Activated T-helper 1 cell treated with anti-CD3 and anti-CD28 coated beads, Interleukin-12 subunit alpha, Interleukin-12 subunit beta, Interleukin-2, Interleukin-4 antibody, amounts not matched to agents 30 ng/mL and 10 ng/mL and 1 ng/mL, durations not matched to agents 14 hours and 24 hours and 36 hours (primary cell): ENCODE measurements at regions not wholly inside any gene's neighbourhood (a gene's known extent, or its start where the extent isn't known, plus 50 kb on each side); places are given as distances from the start of the nearest gene placed in this dataset.

Source experiments
- DNase-seq: peaks from one replicate; pipeline ENCODE4 v3.0.0; 2021; ENCODE audit warnings: low spot score
- H3K27ac Mint-ChIP-seq: one replicate; pipeline ENCODE4 v1.8.0; 2021; ENCODE audit warnings: mild to moderate bottlenecking, mixed read lengths
- H3K27me3 Mint-ChIP-seq: one replicate; pipeline ENCODE4 v1.8.0; 2022; ENCODE audit warnings: mild to moderate bottlenecking, moderate library complexity, mixed read lengths; ENCODE audit not compliant: insufficient read depth
- H3K36me3 Mint-ChIP-seq: one replicate; pipeline ENCODE4 v1.8.0; 2021; ENCODE audit warnings: low read depth, mixed read lengths
- H3K4me1 Mint-ChIP-seq: one replicate; pipeline ENCODE4 v1.8.0; 2021; ENCODE audit warnings: low read depth, mixed read lengths
- H3K4me3 Mint-ChIP-seq: one replicate; pipeline ENCODE4 v1.8.0; 2021; ENCODE audit warnings: mild to moderate bottlenecking, moderate library complexity, mixed read lengths
- H3K9me3 Mint-ChIP-seq: one replicate; pipeline ENCODE4 v1.8.0; 2021; ENCODE audit warnings: mixed read lengths
- intact Hi-C: fragments of 100-400 bp; cut with micrococcal nuclease; formaldehyde crosslinking; loops from one replicate; pipeline ENCODE4 v1.15.1; 2024

DNA sequence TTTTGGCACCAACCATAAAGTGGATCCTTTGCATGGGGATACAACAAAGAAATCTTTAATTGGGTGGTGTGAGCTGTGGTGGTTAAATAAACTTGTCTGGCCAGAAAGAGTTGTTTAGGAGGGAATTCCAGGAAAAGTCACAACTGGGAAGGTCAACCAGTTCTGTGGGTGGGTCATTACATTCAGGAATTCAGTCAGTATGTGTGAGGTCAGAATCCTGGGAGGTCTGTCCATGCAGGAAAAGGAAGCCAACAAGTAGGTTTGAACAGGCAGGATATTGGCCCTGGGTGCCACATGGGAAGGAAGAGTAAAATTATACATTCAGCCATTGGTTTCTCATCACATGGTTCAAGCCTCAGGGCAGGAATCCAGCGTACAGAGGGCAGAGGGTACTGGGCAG lies 162.3 kb upstream of the ADAMTS5 start:
- Mint-ChIP-seq H3K36me3 (no peaks in the 10 kb centered on the region), H3K4me3 (no peak overlapping the region), H3K27me3 (no peaks in the 10 kb centered on the region), H3K27ac (no peak overlapping the region), H3K4me1 (no peaks in the 10 kb centered on the region), H3K9me3 (peaks cover 5% of the 10 kb centered on the region)
- intact Hi-C loops = no loop called here
- no peak for DNase-seq

DNA sequence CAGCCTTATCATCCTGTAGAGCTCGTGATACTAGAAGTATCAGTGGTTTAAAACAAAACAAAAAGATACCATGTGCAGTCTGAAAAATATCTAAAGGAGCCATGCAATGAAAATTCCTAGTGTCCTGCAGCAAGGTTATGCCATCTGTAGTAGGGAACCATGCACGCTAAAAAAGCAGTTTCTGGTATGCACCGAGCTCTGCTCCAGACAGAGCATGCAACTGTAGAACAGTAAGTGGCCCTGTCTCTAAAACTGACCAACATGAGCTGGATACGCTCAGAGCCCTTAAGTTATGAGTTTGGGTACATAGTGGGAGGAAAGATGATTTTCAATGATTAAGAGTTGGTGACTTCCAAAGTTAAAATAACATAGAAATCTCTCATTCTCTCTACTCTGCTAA lies 159.3 kb upstream of the ADAMTS5 start:
- H3K27me3 Mint-ChIP-seq = no peaks in the 10 kb centered on the region
- no peak for DNase-seq
- intact Hi-C loops = no loop called here
- no peak overlapping the region for H3K4me3 Mint-ChIP-seq
- no peaks in the 10 kb centered on the region for H3K36me3 Mint-ChIP-seq
- no peak overlapping the region for H3K27ac Mint-ChIP-seq
- peaks cover 5% of the 10 kb centered on the region for H3K9me3 Mint-ChIP-seq
- no peaks in the 10 kb centered on the region for H3K4me1 Mint-ChIP-seq

DNA sequence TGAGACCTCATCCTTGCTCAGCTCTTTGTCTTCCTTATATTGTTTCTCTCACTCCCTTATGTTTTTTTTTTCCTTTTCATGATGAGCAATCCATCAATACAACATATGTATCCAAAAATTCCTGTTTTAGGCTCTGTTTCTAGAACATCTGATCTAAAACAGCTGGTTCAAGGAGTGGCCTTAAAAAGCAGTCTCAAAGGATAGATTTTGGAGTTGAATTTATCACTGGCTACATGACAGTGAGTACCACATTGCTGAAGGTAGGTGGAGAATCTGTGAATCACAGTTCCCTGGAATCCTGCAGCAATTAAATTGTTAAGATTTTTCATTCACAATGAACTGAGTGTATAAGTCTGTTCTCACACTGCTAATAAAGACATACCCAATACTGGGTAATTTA lies 155.8 kb upstream of the ADAMTS5 start:
- H3K9me3 Mint-ChIP-seq = peaks cover 5% of the 10 kb centered on the region
- no peaks in the 10 kb centered on the region for H3K27me3 Mint-ChIP-seq
- intact Hi-C loops = no loop called here
- H3K4me3 Mint-ChIP-seq = no peak overlapping the region
- H3K4me1 Mint-ChIP-seq = no peaks in the 10 kb centered on the region
- no peak overlapping the region for H3K27ac Mint-ChIP-seq
- no peaks in the 10 kb centered on the region for H3K36me3 Mint-ChIP-seq
- no peak for DNase-seq

DNA sequence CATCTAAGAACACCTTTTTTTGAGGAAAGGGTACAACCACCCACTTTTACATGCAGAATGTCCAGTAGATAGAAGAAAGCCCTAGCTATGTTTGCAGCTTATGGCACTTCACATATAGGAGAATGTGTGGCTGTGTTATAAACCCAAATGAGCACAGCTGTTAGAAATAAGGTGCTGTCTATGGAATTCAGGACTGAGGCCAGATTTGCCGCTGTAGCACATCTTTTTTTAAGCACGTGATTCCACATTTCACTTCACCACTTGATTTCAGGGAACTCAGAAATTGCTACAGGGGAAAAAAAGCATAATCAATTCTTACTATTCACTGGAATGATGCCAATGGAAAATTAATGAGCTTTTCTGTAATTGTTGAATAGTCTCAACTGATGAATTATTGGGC lies 147.2 kb upstream of the ADAMTS5 start:
- H3K27ac Mint-ChIP-seq = no peak overlapping the region
- H3K27me3 Mint-ChIP-seq = no peaks in the 10 kb centered on the region
- H3K36me3 Mint-ChIP-seq = no peaks in the 10 kb centered on the region

DNA sequence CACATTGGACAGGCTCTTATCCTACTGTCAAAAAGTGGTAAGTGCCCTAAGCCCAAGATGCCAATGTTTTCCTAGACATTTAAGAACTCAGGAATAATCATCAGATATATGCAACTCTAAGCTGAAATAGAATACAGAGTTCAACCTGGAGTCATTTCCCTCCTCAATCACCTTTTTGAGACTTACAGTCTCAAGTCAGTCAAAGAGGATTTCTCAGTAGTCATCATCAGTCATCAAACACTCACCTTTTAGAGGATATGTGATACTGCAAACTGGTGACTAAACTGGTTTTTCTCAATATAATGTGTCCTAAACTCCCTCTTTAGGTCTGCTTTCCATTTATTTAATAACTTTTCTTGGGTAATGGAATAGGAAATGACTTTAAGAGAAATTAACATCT lies 145.3 kb upstream of the ADAMTS5 start:
- DNase-seq = no peak
- H3K36me3 Mint-ChIP-seq = no peaks in the 10 kb centered on the region
- no peaks in the 10 kb centered on the region for H3K27me3 Mint-ChIP-seq
- no peak overlapping the region for H3K4me3 Mint-ChIP-seq
- H3K4me1 Mint-ChIP-seq = no peaks in the 10 kb centered on the region
- peaks cover 7% of the 10 kb centered on the region for H3K9me3 Mint-ChIP-seq
- intact Hi-C loops = no loop called here
- no peak overlapping the region for H3K27ac Mint-ChIP-seq

More for the DNA sequence above, 147.2 kb upstream of the ADAMTS5 start:
- H3K4me3 Mint-ChIP-seq = no peak overlapping the region
- peaks cover 10% of the 10 kb centered on the region for H3K9me3 Mint-ChIP-seq
- intact Hi-C loops = no loop called here
- no peaks in the 10 kb centered on the region for H3K4me1 Mint-ChIP-seq
- no peak for DNase-seq

DNA sequence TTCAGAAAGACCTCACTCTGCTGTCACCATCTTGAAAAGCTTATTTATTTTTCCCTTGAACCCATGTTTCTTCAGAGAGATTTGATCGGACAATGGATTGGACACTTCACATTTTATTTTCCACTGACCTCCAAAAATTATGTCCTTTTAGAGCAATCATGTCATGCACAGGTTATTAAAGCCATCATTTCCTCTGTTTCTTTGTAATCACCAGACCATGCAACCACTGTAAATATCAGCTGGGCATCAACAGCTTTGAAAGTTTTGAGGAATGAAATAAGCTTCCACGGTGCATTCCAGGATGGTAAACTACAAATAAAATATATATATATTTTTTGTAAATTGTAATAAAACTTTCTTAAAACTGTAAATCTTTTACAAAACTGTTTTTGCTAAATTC lies 144.1 kb upstream of the ADAMTS5 start:
- Mint-ChIP-seq H3K36me3 (no peaks in the 10 kb centered on the region), H3K27me3 (no peaks in the 10 kb centered on the region), H3K27ac (no peak overlapping the region), H3K4me3 (no peak overlapping the region), H3K4me1 (no peaks in the 10 kb centered on the region), H3K9me3 (no peaks in the 10 kb centered on the region)
- DNase-seq = no peak
- intact Hi-C loops = no loop called here

DNA sequence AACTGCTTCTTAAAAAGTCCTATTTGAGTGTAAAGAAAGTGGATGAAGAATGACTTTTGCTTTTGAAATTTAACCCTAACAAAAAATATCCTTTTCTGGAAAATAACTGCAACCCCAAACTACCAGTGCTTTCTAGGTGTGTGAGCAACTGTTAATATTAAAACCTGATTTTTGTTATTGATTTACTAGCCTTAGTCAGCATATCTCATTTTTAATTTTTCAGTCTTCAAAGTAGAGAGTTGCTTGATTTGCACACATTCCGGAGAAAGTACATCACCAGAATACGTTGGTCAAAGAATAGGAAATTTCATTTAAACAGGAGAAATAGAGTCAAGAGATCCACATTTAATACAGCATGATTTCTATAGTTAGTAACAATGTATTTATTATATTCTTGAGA lies 141.8 kb upstream of the ADAMTS5 start:
- H3K36me3 Mint-ChIP-seq = no peaks in the 10 kb centered on the region
- intact Hi-C loops = no loop called here

DNA sequence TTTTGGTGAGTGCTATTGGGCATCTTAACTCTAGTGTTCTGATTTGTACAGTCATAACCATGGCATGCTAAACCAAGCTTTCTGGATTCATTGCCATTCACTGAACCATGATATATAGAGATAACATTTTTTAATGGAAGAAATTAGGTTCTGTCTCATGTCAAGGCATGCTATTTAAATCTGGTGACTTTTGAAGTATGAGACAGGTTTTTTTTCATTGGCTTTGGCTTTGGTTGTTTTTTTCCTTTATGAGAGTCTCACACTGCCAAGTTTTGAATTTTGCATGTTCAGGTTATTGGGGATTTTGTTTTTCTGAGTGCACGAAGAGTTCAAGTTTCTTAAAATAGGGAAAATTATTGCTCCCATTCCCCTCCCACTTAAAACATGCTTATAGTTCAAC lies 141.3 kb upstream of the ADAMTS5 start:
- Mint-ChIP-seq H3K27me3 (no peaks in the 10 kb centered on the region), H3K4me1 (no peaks in the 10 kb centered on the region), H3K36me3 (no peaks in the 10 kb centered on the region), H3K4me3 (no peak overlapping the region), H3K27ac (no peak overlapping the region), H3K9me3 (no peaks in the 10 kb centered on the region)
- no peak for DNase-seq
- intact Hi-C loops = no loop called here

More for the DNA sequence above, 141.8 kb upstream of the ADAMTS5 start:
- Mint-ChIP-seq H3K27ac (no peak overlapping the region), H3K27me3 (no peaks in the 10 kb centered on the region), H3K4me1 (no peaks in the 10 kb centered on the region), H3K4me3 (no peak overlapping the region), H3K9me3 (no peaks in the 10 kb centered on the region)
- no peak for DNase-seq

DNA sequence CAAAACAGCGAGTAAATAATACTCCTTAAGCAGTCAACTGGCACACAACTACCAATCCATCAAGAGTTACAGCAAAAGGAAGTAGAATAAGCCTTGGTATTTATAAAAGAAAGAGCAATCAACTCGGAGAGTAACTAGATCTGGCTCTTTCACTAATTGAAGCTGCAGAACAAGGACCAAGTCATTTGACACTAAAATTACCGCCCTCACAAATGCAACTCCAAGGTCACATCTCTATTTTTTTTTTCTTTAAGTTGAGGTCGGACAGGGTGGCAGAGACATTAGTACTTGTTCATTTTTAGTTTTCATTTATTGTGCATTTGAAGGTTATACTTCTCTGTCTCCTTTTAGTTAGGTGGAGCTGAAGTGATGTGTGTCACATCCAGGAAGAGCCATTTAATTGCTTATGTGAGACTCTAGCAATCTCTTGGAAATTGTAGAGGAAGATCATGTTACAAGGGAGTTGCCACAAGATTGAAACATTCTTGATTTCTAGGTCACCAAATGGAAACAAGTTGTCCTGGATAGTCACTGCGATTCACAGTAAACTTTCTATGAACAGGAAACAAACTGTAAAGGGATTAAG lies 138.1 kb upstream of the ADAMTS5 start:
- intact Hi-C loops = no loop called here
- Mint-ChIP-seq H3K36me3 (no peaks in the 10 kb centered on the region), H3K4me1 (no peaks in the 10 kb centered on the region), H3K27ac (no peak overlapping the region), H3K4me3 (no peak overlapping the region), H3K9me3 (peaks cover 8% of the 10 kb centered on the region), H3K27me3 (no peaks in the 10 kb centered on the region)
- DNase-seq = no peak

DNA sequence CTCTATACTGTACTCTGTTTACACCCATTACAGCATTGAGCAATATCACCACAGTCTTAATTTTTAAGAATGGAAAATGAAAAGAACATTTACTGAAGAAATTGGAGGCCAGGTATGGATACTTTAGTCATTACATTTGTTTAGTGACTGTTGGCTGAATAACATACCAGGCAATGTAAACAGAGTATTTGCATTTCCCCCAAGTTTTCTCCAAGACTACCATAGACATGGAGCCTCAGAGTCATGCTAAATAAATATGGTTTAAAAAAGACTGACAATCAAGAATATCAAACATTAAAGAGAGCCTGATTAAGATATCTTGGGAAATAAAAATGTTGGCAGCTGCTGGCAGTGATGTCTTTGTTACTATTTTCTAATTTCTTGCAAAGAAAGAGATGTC lies 136.9 kb upstream of the ADAMTS5 start:
- H3K9me3 Mint-ChIP-seq = peaks cover 8% of the 10 kb centered on the region
- no peaks in the 10 kb centered on the region for H3K4me1 Mint-ChIP-seq
- intact Hi-C loops = no loop called here
- no peak for DNase-seq
- H3K36me3 Mint-ChIP-seq = no peaks in the 10 kb centered on the region
- H3K27ac Mint-ChIP-seq = no peak overlapping the region
- no peak overlapping the region for H3K4me3 Mint-ChIP-seq
- H3K27me3 Mint-ChIP-seq = no peaks in the 10 kb centered on the region

DNA sequence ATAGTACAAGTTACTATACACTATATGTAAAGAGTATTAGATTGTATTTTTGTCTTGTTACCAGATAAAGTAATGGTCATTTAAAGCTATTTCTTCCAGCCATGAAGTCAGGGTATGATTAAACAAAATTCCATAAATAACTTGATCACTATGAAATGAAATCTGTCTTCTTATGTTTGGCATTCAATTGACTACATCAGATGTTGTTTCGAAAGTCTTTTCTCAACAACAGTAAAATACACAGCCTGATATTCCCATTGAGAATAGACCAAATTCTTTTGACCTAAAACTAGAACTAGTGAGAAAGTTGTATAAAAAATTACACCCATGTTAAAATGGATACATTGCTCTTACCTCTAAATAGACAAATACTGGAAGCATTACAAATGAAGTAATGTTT lies 134.6 kb upstream of the ADAMTS5 start:
- intact Hi-C loops = no loop called here
- DNase-seq = no peak
- Mint-ChIP-seq H3K27me3 (no peaks in the 10 kb centered on the region), H3K9me3 (peaks cover 8% of the 10 kb centered on the region), H3K27ac (no peak overlapping the region), H3K4me3 (no peak overlapping the region), H3K36me3 (no peaks in the 10 kb centered on the region), H3K4me1 (no peaks in the 10 kb centered on the region)

DNA sequence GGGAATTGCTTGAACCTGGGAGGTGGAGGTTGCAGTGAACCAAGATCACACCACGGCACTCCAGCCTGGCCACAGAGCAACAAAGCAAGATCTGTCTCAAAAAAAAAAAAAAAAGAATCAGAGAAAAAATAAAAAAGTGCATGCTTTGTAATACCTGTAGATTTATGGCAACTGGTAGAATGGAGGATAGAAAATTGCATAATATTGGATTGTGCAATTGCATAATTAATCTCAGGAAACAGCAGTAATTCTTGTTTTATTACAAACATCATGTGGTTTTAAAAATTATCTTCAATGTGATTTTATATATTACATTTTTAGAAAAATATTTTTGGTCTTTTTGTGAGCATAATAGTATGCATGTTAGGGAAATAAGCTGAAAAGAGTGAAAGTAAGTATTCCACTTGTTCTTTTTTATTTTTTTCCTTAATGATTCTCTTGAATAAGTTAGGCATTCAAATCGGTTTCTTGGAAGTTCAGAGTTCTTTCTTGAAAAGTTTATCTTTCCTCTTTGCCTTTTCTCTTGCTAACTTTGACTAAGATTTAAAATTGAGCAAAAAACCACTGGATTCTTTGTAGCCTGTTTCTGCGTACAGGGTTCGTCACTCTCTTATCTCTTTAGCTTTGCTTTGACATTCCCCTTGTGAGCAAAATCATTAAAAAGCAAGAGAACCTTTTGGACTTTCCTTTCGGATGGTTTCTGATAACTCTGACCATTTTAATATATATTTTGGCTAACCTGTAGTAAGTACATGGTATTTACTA lies 127.5 kb upstream of the ADAMTS5 start:
- Mint-ChIP-seq H3K9me3 (no peaks in the 10 kb centered on the region), H3K36me3 (no peaks in the 10 kb centered on the region), H3K4me3 (no peak overlapping the region), H3K27ac (no peak overlapping the region), H3K4me1 (no peaks in the 10 kb centered on the region), H3K27me3 (no peaks in the 10 kb centered on the region)
- intact Hi-C loops = no loop called here
- DNase-seq = no peak

DNA sequence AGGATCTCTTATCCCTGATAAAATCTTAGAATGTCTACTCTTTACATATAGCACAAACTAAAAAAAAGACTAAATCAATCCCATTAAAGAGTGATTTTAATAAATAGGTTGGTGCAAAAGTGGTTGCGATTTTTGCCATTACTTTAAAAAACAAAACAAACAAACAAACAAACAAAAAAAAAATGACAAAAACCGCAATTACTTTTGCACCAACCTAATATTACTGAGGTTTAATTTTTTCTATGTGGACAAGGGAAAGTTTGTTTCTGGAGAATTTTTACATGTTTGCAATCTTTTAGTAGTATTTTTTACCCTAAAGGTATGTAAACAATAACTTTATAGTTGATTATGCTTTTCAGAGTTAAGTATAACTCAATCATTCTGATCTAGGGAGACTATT lies 119.7 kb upstream of the ADAMTS5 start:
- no peak overlapping the region for H3K27ac Mint-ChIP-seq
- no peak for DNase-seq
- intact Hi-C loops = no loop called here
- no peaks in the 10 kb centered on the region for H3K36me3 Mint-ChIP-seq
- no peaks in the 10 kb centered on the region for H3K4me1 Mint-ChIP-seq
- H3K4me3 Mint-ChIP-seq = no peak overlapping the region
- peaks cover 5% of the 10 kb centered on the region for H3K9me3 Mint-ChIP-seq
- no peaks in the 10 kb centered on the region for H3K27me3 Mint-ChIP-seq

DNA sequence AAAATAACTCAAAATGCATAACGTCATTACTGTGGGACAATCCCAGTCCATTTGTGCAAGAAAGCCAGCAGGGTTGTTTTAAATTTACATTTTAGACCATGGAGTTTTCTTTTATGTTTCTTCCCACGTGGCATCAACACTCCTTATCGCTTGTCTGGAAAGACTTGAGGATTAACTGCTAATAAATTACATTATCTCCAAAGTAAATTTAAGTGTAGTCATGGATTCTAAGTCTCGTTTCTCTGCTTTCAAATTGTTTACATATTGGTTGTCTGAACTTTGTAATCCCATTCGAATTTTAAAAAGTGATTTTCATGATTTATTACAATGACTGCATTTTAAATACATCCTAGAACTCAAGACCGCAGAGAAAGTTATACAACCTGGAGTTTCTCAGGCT lies 119.3 kb upstream of the ADAMTS5 start:
- intact Hi-C loops = no loop called here
- Mint-ChIP-seq H3K4me3 (no peak overlapping the region), H3K27me3 (no peaks in the 10 kb centered on the region), H3K36me3 (no peaks in the 10 kb centered on the region), H3K4me1 (no peaks in the 10 kb centered on the region), H3K9me3 (peaks cover 5% of the 10 kb centered on the region), H3K27ac (no peak overlapping the region)
- no peak for DNase-seq
